Muscle of back (tissue), 3 donors: ENCODE measurements at regions not wholly inside any gene's neighbourhood (a gene's known extent, or its start where the extent isn't known, plus 50 kb on each side); places are given as distances from the start of the nearest gene placed in this dataset.
"Not testable (repeated sequence)": the region's sequence is repeated elsewhere in the genome, so short reads cannot be mapped to it uniquely, and the experiment has no call there.

Experiments used
- DNase-seq, 3 donors: peaks; one replicate each; pipeline versions ENCODE4 v3.0.0 to v3.0.0-alpha.2; 2013

- not testable (repeated sequence) for DNase-seq
These were observed 83.5 kb upstream of the SFSWAP start for GRCh38 chr12:131627151-131628022.

GRCh38 chr12:131628023-131628740, 82.7 kb upstream of the SFSWAP start:
- no peak for DNase-seq

GRCh38 chr12:131628766-131629448, 82.0 kb upstream of the SFSWAP start:
- no peak for DNase-seq

- DNase-seq: no peak
These were observed 79.7 kb upstream of the SFSWAP start for GRCh38 chr12:131631230-131631629.

- DNase-seq: not testable (repeated sequence)
These were observed 78.8 kb upstream of the SFSWAP start for GRCh38 chr12:131631889-131632651.

- not testable (repeated sequence) for DNase-seq
These were observed 78.3 kb upstream of the SFSWAP start for GRCh38 chr12:131632652-131633023.

- DNase-seq: not testable (repeated sequence)
These were observed 77.3 kb upstream of the SFSWAP start for GRCh38 chr12:131633610-131634009.

- DNase-seq: no peak
These were observed 76.9 kb upstream of the SFSWAP start for GRCh38 chr12:131634037-131634436.

- not testable (repeated sequence) for DNase-seq
These were observed 75.9 kb upstream of the SFSWAP start for GRCh38 chr12:131635012-131635411.

- DNase-seq: no peak
These were observed 75.3 kb upstream of the SFSWAP start for GRCh38 chr12:131635491-131636122.

- DNase-seq: no peak
These were observed 74.6 kb upstream of the SFSWAP start for GRCh38 chr12:131636266-131636665.

- no peak for DNase-seq
These were observed 73.7 kb upstream of the SFSWAP start for GRCh38 chr12:131636940-131637750.

- no peak for DNase-seq
These were observed 72.9 kb upstream of the SFSWAP start for GRCh38 chr12:131637986-131638385.

- no peak for DNase-seq
These were observed 71.5 kb upstream of the SFSWAP start for GRCh38 chr12:131639270-131639940.

- no peak for DNase-seq
These were observed 70.4 kb upstream of the SFSWAP start for GRCh38 chr12:131640525-131640924.

- DNase-seq: no peak
These were observed 69.6 kb upstream of the SFSWAP start for GRCh38 chr12:131641315-131641714.

- no peak for DNase-seq
These were observed 68.8 kb upstream of the SFSWAP start for GRCh38 chr12:131642101-131642540.

GRCh38 chr12:131642771-131643170, 68.1 kb upstream of the SFSWAP start:
- no peak for DNase-seq

GRCh38 chr12:131643631-131644452, 67.0 kb upstream of the SFSWAP start:
- peak in 1 of 3 donors; percentile 67 for DNase-seq
